CD4-positive, CD25-positive, alpha-beta regulatory T cell (primary cell): ENCODE measurements at regions not wholly inside any gene's neighbourhood (a gene's known extent, or its start where the extent isn't known, plus 50 kb on each side); places are given as distances from the start of the nearest gene placed in this dataset.
A peak's percentile ranks its signal among the peaks of the same experiment; 100 is the strongest.

ENCODE experiments used
- ATAC-seq, 2 donors: fragments of 150-1000 bp; cut with Tn5 transposase; one replicate each; pipeline ENCODE4 v1.10.0; 2021; ENCODE audit warnings: low read depth in 2 of 2, moderate number of reproducible peaks in 2 of 2, moderate library complexity in 1 of 2
- DNase-seq, 3 donors: peaks; one replicate each; pipeline versions ENCODE4 v3.0.0 to v3.0.0-alpha.2; 2012 to 2022; ENCODE audit warnings: mixed read lengths in 1 of 3
- H3K27ac ChIP-seq: one replicate; pipeline ENCODE4 v1.7.0; 2013; ENCODE audit warnings: mild to moderate bottlenecking, low read length; ENCODE audit not compliant: insufficient read depth, poor library complexity, severe bottlenecking
- H3K27me3 ChIP-seq: one replicate; pipeline ENCODE4 v1.7.0; 2013; ENCODE audit warnings: low read length; ENCODE audit not compliant: control insufficient read depth, insufficient read depth
- H3K36me3 ChIP-seq: one replicate; pipeline ENCODE4 v1.7.0; 2013; ENCODE audit warnings: mild to moderate bottlenecking, low read length, moderate library complexity; ENCODE audit not compliant: control insufficient read depth, insufficient read depth
- H3K4me1 ChIP-seq: 2 replicates; pipeline ENCODE4 v1.7.0; 2013; ENCODE audit warnings: mild to moderate bottlenecking, low read length; ENCODE audit not compliant: insufficient read depth, control insufficient read depth, poor library complexity, severe bottlenecking
- H3K4me3 ChIP-seq: one replicate; pipeline ENCODE4 v1.7.0; 2013; ENCODE audit warnings: low read depth, mild to moderate bottlenecking, low read length, moderate library complexity
- H3K9me3 ChIP-seq, 2 experiments: 1 replicate in 1 of 2; 2 replicates in 1 of 2; pipeline ENCODE4 v1.7.0; 2013; ENCODE audit warnings: low read length in 2 of 2, mild to moderate bottlenecking in 1 of 2, moderate library complexity in 1 of 2; ENCODE audit not compliant: control insufficient read depth in 2 of 2
- H3K27ac Mint-ChIP-seq, 3 donors: one replicate each; pipeline ENCODE4 v1.8.0; 2020 to 2022; ENCODE audit warnings: mild to moderate bottlenecking in 3 of 3, mixed read lengths in 3 of 3, moderate library complexity in 2 of 3
- H3K27me3 Mint-ChIP-seq: one replicate; pipeline ENCODE4 v1.8.0; 2022; ENCODE audit warnings: mild to moderate bottlenecking, mixed read lengths
- H3K36me3 Mint-ChIP-seq: one replicate; pipeline ENCODE4 v1.8.0; 2020; ENCODE audit warnings: mixed read lengths
- H3K4me1 Mint-ChIP-seq, 4 donors: one replicate each; pipeline ENCODE4 v1.8.0; 2020 to 2022; ENCODE audit warnings: mixed read lengths in 4 of 4, mild to moderate bottlenecking in 1 of 4
- H3K4me3 Mint-ChIP-seq, 4 donors: one replicate each; pipeline ENCODE4 v1.8.0; 2020 to 2022; ENCODE audit warnings: mild to moderate bottlenecking in 4 of 4, mixed read lengths in 4 of 4, moderate library complexity in 3 of 4
- H3K9me3 Mint-ChIP-seq, 7 donors: one replicate each; pipeline ENCODE4 v1.8.0; 2020 to 2022; ENCODE audit warnings: mixed read lengths in 7 of 7, mild to moderate bottlenecking in 3 of 7, moderate library complexity in 2 of 7

DNA sequence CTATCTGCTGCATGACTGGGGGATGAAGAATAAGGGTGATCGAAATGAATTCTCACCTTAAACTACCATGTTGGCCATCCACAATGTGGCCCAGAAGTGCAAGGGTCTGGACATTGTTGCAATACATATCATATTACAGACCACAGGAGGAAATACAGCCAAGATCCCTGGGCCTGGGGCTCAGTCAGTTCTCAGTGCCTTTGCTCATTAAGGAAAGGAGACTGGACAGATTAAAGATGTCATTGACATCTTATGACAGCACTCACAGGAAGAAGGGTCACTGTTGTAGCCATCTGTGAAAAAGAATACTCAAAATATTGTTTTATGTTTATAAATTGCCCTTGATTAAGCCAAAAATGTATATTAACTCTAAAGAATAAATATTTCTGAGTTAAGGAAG lies 1345.2 kb downstream of the FSTL5 start:
- Histone ChIP-seq H3K36me3 (no peaks in the 10 kb centered on the region), H3K9me3 (peaks cover 0 to 3% of the 10 kb centered on the region in 2 experiments), H3K4me3 (no peak overlapping the region), H3K27ac (no peak overlapping the region), H3K4me1 (no peaks in the 10 kb centered on the region), H3K27me3 (no peaks in the 10 kb centered on the region)
- H3K4me3 Mint-ChIP-seq = no peak overlapping the region
- no peaks in the 10 kb centered on the region for H3K4me1 Mint-ChIP-seq
- DNase-seq = no peak
- no peak overlapping the region for H3K27ac Mint-ChIP-seq
- H3K36me3 Mint-ChIP-seq = no peaks in the 10 kb centered on the region
- ATAC-seq = no peak
- no peaks in the 10 kb centered on the region for H3K27me3 Mint-ChIP-seq
- peaks cover 0 to 9% (median 2%) of the 10 kb centered on the region in 7 donors for H3K9me3 Mint-ChIP-seq

GRCh38 chr4:160819791-160820190 lies 1344.0 kb downstream of the FSTL5 start:
- no peaks in the 10 kb centered on the region for H3K36me3 ChIP-seq
- Mint-ChIP-seq H3K4me1 (no peaks in the 10 kb centered on the region), H3K27me3 (no peaks in the 10 kb centered on the region), H3K9me3 (peaks cover 0 to 9% (median 0%) of the 10 kb centered on the region in 7 donors), H3K36me3 (no peaks in the 10 kb centered on the region), H3K27ac (no peak overlapping the region), H3K4me3 (no peak overlapping the region)
- H3K4me1 ChIP-seq = no peaks in the 10 kb centered on the region
- H3K9me3 ChIP-seq = peaks cover 0 to 3% of the 10 kb centered on the region in 2 experiments
- H3K4me3 ChIP-seq = no peak overlapping the region
- ATAC-seq = no peak
- no peak overlapping the region for H3K27ac ChIP-seq
- DNase-seq = no peak
- no peaks in the 10 kb centered on the region for H3K27me3 ChIP-seq

- ATAC-seq = no peak
- DNase-seq = no peak
- peaks cover 0 to 16% (median 7%) of the 10 kb centered on the region in 7 donors for H3K9me3 Mint-ChIP-seq
- no peak overlapping the region for H3K27ac Mint-ChIP-seq
- H3K27me3 Mint-ChIP-seq = no peaks in the 10 kb centered on the region
- Histone ChIP-seq H3K9me3 (peaks cover 0 to under 1% of the 10 kb centered on the region in 2 experiments), H3K4me1 (no peaks in the 10 kb centered on the region), H3K36me3 (no peaks in the 10 kb centered on the region), H3K4me3 (no peak overlapping the region), H3K27ac (no peak overlapping the region), H3K27me3 (no peaks in the 10 kb centered on the region)
- no peak overlapping the region for H3K4me3 Mint-ChIP-seq
- no peaks in the 10 kb centered on the region for H3K36me3 Mint-ChIP-seq
- H3K4me1 Mint-ChIP-seq = no peaks in the 10 kb centered on the region
Measured at GRCh38 chr4:160824481-160824880, 1339.3 kb downstream of the FSTL5 start.

- no peaks in the 10 kb centered on the region for H3K4me1 Mint-ChIP-seq
- H3K9me3 Mint-ChIP-seq = peaks cover 0 to 24% (median 5%) of the 10 kb centered on the region in 7 donors
- H3K9me3 ChIP-seq = no peaks in the 10 kb centered on the region
- H3K36me3 Mint-ChIP-seq = no peaks in the 10 kb centered on the region
- H3K27ac Mint-ChIP-seq = no peak overlapping the region
- H3K27me3 Mint-ChIP-seq = no peaks in the 10 kb centered on the region
- H3K27ac ChIP-seq = no peak overlapping the region
- no peak overlapping the region for H3K4me3 ChIP-seq
- H3K36me3 ChIP-seq = no peaks in the 10 kb centered on the region
- DNase-seq = no peak
- H3K4me3 Mint-ChIP-seq = peak overlapping the region in 1 of 4 donors; percentile 35
- ATAC-seq = no peak
- H3K27me3 ChIP-seq = no peaks in the 10 kb centered on the region
- H3K4me1 ChIP-seq = no peaks in the 10 kb centered on the region
Measured at GRCh38 chr4:160825644-160826338, 1338.0 kb downstream of the FSTL5 start.

DNA sequence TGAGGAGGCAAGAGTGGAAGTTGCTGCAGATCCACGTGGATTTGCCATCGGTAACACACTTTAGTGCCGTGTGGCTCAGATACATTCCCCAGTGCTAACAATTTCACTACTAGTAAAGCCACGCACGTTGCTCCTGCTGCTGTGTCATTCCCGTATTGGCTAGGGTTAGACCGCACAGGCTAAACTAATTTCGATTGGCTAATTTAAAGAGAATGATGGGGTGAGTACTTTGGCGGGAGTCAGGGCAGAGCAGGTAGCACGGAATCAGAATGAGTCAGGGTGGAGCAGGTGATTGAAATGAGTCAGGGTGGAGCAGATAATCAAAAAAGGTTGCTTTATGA lies 1337.5 kb downstream of the FSTL5 start:
- DNase-seq (no peak), ATAC-seq (no peak)
- Histone ChIP-seq H3K9me3 (no peaks in the 10 kb centered on the region), H3K27ac (no peak overlapping the region), H3K4me3 (no peak overlapping the region), H3K27me3 (no peaks in the 10 kb centered on the region), H3K4me1 (no peaks in the 10 kb centered on the region), H3K36me3 (no peaks in the 10 kb centered on the region)
- Mint-ChIP-seq H3K27ac (no peak overlapping the region), H3K9me3 (peaks cover 0 to 29% (median 5%) of the 10 kb centered on the region in 7 donors), H3K4me3 (no peak overlapping the region), H3K36me3 (no peaks in the 10 kb centered on the region), H3K27me3 (no peaks in the 10 kb centered on the region), H3K4me1 (no peaks in the 10 kb centered on the region)

DNA sequence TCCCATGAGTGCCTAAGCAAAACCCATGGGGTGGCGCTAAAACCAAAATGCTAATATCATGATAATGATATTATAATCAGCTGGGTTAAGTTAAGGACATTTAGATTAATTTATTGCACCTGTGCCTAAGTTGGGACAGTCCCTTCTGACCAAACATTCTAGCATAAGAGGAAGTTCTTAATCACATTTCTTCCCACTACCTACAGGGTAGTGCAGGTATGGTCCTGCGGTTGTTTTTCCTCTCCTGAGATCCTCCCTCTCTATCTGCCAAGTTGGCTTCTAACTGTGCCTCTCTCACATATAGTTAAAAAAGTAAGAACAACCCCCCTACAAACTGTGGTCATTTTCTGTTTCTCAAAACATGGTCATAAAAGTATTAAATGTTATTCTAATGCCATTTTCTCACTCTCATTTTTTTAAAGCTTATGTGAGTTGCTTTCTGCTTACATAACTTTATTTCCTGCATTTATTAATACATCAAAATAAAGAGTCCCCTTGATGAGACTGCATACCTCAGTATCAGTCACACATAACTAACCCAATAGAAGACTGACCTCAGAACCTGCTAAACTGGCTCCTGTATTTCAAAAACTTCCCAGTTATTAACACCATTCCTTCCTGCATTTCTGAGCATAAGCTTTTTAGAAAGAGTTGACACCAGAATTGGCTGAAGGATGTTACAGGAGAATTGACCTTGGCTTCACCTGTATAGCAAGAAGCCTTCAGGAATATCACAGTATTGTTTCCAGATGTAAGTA lies 1332.5 kb downstream of the FSTL5 start:
- Histone ChIP-seq H3K9me3 (no peaks in the 10 kb centered on the region), H3K27me3 (no peaks in the 10 kb centered on the region), H3K36me3 (no peaks in the 10 kb centered on the region), H3K4me3 (no peak overlapping the region), H3K27ac (no peak overlapping the region), H3K4me1 (no peaks in the 10 kb centered on the region)
- ATAC-seq (no peak), DNase-seq (no peak)
- no peaks in the 10 kb centered on the region for H3K36me3 Mint-ChIP-seq
- H3K27me3 Mint-ChIP-seq = no peaks in the 10 kb centered on the region
- no peak overlapping the region for H3K27ac Mint-ChIP-seq
- no peak overlapping the region for H3K4me3 Mint-ChIP-seq
- H3K9me3 Mint-ChIP-seq = peaks cover 0 to 22% (median 6%) of the 10 kb centered on the region in 7 donors
- no peaks in the 10 kb centered on the region for H3K4me1 Mint-ChIP-seq

DNA sequence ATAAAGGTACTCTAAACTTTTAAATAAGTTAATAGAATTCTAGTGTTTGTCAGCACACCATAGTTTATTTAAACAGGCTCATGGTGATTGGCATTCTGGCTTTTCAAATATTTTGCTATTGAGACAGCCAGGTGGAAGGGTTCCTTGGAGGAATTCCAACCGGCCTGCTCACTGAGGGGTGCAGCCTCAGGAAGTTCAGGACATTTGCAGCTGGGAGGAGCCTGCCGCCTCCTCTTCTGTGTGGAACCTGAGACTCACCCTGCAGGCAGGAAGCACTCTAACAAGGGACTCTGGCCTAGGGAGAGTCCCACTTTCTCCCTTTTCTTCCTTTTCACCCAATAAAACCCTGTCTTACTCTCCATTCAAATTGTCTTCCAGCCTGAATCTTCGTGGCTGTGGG lies 1328.0 kb downstream of the FSTL5 start:
- Mint-ChIP-seq H3K4me3 (no peak overlapping the region), H3K9me3 (peaks cover 1 to 12% (median 6%) of the 10 kb centered on the region in 7 donors), H3K27me3 (no peaks in the 10 kb centered on the region), H3K27ac (no peak overlapping the region), H3K4me1 (no peaks in the 10 kb centered on the region), H3K36me3 (no peaks in the 10 kb centered on the region)
- Histone ChIP-seq H3K9me3 (no peaks in the 10 kb centered on the region), H3K36me3 (no peaks in the 10 kb centered on the region), H3K27me3 (no peaks in the 10 kb centered on the region), H3K4me1 (no peaks in the 10 kb centered on the region), H3K27ac (no peak overlapping the region), H3K4me3 (no peak overlapping the region)
- DNase-seq = no peak
- no peak for ATAC-seq

DNA sequence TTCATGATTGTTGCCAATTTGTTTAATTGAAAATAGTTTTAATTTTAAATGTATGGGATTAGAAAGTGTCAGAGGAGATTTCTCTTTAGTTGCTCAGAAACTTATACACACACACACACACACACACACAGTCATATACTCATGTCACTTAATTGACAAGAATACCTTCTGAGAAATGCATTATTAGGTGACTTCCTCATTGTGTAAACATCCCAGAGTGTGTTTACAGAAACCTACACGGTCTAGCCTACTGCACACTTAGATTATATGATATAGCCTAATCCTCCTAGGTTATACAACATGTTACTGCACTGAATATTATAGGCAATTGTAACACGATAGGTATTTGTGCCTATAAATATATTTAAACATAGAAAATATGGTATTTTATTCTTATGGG lies 1327.4 kb downstream of the FSTL5 start:
- no peak overlapping the region for H3K4me3 ChIP-seq
- H3K4me1 ChIP-seq = no peaks in the 10 kb centered on the region
- Mint-ChIP-seq H3K9me3 (peaks cover 1 to 12% (median 3%) of the 10 kb centered on the region in 7 donors), H3K27me3 (no peaks in the 10 kb centered on the region), H3K27ac (no peak overlapping the region), H3K36me3 (no peaks in the 10 kb centered on the region), H3K4me3 (no peak overlapping the region), H3K4me1 (no peaks in the 10 kb centered on the region)
- H3K27ac ChIP-seq = no peak overlapping the region
- ATAC-seq (no peak), DNase-seq (no peak)
- no peaks in the 10 kb centered on the region for H3K9me3 ChIP-seq
- no peaks in the 10 kb centered on the region for H3K27me3 ChIP-seq
- no peaks in the 10 kb centered on the region for H3K36me3 ChIP-seq
